T-helper 9 cell (primary cell): ENCODE measurements at regions not wholly inside any gene's neighbourhood (a gene's known extent, or its start where the extent isn't known, plus 50 kb on each side); places are given as distances from the start of the nearest gene placed in this dataset.

Experiments used
- DNase-seq: peaks from one replicate; pipeline ENCODE4 v3.0.0-alpha.2; 2020

DNA sequence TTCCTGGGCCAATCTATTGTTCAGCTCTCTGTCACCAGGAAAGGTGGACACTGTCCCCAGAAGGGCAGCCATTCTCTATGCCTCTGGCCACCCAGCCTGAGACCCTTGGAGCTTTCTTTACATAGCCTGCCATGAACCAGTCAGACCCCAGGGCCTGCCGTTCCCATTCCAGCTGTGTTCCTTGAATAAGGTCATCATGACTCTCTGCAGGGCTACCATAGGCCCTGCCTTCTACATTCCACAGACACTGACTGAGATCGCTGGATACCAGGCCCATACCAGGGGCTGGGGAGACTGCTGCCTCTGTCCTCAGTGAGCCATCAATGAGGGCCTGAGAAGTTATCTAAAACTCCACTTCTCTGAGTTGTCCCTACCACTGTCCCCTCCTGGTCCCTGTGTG is 75.5 kb downstream of the SYNE3 start:
- DNase-seq: no peak

DNA sequence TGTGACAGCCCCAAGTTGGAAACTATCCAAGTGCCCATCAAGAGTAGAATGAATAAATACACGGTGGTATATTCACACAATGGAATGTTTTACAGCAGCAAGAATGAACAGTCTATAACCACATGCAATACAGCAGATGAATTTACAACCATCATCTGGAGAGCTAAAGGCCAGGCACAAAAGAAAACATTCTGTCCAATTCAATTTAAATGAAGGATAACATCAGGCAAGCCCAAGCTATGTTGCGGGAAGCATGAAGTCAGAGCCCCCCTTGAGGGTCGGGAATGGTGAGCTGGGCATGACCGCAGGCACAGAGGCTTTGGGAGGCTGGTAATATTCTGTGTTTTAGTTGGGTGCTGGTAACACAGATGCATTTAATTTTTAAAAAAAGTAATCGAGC is 76.0 kb downstream of the SYNE3 start:
- DNase-seq: no peak

DNA sequence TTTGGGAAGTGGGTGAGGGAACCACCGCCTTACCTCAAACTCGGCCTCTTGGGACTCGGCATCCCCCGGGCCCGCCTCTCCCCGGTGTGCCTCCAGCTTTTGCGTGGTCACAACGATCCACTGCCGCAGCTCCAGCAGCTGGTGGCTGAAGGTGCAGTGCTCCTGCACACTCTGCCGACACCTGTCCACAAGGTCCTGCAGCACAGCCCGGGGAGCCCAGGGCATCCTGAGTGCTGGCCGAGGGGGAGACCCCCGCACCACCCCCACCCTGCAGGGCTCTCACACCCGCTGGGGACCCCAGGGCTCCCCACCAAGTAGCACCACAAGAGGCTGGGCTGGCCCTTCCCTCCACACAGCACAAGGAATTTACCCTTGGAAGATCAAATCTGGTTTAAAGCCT is 76.6 kb downstream of the SYNE3 start:
- DNase-seq: no peak

DNA sequence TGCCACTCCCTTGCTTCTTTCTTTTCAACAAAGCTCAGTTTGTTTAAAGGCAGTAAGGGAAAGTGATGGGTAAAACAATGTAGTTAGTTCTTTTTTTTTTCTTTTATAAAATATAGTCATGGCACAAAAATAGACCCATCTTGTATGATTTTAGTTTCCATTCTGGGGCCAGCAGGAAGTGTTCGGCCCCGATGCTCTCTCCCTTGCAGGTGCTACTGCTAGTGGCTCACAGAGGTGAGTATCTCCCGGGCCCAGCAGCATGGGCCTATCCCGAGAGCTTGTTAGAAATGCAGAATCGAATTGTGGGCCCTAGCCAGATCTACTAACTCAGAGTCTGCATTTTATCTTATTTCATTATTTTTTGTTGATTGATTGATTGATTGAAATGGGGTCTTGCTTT is 78.7 kb downstream of the SYNE3 start:
- no peak for DNase-seq

DNA sequence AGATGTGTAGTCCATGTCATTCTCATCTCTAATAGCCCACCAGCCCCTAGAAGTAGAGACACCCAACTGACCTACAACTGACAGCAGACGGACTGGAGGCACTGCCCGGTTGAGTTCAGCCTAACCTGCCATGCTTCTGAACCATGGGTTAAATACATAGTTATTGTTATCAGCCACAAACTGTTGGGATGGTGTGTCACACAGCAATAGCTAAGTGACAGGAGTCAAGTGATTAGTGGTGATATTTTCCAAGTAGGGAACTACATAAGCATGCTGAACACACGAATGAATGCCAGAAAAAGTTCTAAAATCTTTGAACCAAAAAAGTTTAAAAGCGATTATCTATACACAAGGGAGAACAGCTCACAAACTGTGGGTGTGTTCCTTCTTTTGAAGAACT is 80.1 kb downstream of the SYNE3 start:
- no peak for DNase-seq

DNA sequence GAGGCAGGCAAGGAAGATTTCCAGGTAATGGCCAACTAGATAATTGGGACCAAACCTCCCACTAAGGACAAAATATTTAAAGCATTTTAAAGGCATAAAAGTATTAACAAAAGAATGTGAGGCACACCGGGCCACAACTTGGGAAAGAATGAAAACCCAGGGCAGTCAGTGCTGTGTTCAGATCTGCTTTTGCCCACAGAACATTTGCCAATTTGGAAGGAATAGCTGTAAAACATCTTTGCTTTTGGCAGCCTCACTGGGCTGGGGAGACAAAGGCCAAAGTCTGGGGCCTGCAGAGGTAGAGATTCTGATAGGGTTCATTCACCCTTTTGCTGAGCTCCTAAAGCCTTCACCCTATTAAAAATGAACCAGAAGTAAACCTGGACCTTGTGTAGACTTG is 82.3 kb downstream of the SYNE3 start:
- DNase-seq: no peak

DNA sequence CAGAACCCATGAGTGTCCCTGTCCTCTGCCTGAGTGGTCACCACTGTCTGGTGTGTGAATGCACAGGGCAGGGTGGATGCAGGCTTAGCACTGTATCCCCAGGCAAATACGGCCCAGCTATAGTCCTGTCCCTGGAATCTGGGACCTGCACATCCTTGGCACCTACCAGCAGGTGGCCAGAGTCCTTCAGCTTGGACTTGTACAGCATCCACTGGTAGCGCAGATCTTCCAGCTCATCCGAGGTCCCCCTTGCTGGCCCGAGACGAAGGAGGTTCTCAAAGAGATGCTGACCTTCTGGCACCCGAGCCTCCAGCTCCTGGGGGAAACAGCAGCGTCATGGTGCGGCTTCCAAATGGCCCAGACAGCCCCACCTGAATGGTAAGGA is 83.4 kb downstream of the SYNE3 start:
- no peak for DNase-seq

DNA sequence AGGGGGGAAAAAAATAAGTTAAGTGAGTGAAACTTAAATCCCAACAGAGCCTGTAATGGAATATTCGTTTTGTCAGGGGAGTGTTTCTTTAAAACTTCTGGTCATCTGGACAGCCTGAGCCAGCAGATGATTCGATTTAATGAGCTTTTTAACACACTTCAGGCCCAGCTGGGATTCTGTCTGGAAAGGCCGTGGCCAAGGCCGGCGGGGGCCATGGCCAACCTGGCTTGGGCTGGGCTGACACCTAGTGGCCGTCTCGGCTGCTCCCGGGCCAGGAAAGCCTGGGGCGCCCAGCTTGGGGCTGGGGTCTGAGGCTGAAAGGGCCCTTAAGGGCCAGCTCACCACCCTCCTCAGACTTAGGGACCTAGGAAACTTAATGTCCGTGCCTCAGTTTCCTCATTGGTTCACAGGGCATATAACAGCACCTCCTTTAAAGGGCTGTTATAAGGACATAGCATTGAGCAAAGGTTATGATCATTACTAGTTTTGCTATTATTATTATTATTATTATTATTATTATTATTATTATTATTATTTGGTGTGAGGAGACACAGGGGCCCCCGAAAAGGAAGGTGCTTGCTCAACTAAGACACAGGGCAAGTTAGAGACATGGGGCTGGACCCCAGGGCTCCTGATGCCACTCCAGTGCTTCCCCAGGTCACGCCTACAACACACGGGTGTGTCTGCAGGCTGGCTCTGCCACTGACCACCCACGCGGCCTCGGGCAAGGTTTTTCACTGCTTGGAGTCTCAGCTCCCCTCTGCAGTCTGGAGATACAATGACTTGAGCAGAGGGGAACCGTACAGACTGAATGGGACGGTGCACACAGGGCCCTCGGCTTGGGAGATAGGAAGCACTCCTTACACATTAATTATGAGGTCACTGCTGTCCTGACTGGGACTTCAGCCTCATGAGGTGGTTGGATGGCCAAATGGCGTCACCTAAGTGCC is 84.0 kb downstream of the SYNE3 start:
- no peak for DNase-seq

DNA sequence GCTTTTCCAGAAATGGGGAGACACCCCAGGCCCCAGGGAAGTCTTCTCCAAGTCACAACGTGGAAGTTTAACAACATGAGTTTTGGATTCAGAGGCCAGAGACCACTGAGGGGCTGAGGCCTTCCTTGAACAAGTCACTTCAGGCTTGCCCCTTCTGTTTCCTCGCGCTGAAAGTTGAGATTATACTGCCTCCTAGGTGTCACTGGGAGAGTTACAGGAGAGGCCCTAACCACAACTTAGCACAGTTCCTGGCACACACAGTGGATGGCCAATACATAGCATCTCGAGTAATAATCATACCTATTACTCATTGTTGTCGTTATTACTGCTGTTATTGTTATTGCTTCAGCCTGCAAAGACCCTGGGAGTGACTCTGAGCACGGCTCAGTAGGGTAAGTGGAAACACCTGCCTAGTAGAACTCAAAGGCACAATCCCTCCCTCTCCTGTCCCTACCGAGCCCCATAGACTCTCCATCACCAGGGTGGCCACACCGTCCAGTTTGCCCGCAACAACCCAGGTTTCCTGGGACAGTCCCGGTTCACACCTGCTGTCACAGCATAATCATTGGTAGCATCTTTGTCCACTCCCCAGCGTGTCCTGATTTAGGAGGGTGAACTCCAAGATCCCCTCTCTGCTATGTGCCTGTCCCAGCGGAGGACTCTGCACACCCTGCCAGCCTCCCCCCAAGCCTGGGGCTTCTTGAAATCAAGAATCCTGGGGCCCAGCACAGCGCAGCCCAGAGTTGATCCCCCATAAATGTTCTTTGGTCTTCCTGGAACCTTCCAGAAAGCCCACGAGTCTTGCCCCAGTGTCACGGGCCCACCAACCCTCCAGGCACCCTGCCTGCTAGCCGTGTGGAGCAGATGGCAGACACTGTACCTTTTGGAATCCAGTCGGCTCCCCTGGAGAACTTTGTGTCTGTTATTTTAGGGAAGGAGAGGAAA is 85.0 kb downstream of the SYNE3 start:
- no peak for DNase-seq

DNA sequence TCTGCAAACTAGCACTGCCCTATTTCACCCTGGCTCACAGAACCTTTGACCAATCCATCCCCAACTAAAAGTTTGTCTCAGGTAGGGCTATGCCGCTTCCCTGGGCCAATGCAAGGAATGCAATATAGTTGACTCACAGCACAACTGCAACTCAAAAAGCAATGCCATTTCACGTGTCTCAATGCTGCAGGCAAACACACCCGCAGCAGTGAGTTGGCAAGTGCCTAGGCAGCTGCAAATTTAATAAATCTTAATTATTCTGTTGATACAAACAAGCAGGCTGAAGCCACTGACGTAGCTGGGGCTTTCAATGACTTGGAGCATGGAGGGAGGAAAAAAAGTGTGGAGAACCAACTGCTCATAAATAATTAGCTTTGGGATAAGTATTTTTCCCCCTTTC is 87.9 kb downstream of the SYNE3 start:
- no peak for DNase-seq

DNA sequence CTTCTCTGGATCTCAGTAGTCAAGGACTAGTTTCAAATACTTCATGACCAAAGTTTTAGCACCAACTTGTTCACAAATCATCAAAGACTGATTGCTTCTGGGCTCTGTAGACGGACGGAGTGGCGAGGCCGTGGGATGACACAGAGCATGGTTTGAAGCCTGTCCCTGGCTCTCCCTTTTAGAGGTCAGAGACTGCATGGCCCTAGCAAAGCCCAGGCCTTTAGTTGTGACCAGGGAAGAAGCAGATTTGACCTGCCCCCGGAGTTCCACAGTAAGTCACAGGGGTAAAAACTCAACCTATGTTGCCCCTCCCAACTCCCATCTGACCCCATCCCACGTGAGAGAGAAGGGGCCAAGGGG is 90.4 kb downstream of the SYNE3 start:
- no peak for DNase-seq

DNA sequence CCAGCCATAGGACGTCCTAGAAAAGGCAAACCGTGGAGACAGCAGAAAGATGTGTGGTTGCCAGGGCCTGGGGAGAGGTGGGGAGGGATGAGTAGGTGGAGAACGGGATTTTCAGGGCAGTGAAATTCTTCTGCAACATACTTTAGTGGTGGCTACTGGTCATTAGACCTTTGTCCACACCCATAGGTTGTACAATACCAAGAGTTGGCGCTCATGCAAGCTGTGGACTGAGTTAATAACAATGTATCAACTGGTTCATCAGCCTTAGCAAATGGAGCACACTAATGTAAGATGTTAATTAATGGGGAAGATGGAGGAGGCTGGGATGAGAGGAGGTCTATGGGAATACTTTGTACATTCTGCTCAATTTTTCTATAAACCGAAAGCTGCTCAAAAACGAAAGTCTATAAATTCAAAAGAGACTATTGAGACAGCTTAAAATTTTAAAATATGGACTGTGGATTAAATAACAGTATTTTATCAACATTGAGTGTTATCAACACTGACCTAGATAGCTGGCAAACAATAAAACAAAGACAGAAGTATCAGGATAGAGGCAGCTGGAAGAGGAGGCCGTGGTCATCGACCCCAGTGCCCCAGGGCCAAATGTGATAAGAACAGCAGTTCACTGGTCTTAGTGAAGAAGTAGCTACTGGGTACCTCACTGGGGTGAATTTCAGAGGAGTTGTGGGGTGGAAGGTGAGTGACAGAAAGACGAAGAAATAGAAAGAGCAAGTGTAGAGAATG is 90.9 kb downstream of the SYNE3 start:
- DNase-seq: no peak

DNA sequence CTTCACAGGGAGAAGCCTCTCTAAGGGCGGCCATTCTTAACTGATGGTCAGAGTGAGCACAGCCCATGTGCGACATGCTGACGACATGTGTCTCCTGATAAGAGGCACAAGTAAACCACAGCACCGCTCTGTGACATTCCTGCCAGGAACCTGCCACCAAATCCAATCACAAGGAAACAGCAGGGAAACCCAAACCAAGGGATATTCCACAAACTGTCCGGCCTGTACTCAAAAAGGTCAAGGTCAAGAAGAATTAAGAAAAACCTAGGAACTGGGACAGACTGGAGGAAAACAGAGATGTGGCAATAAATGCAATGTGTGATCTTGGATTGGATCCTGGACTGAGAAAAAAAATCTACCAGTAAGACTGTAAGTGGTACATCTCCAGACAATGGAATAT is 91.9 kb downstream of the SYNE3 start:
- DNase-seq: no peak

DNA sequence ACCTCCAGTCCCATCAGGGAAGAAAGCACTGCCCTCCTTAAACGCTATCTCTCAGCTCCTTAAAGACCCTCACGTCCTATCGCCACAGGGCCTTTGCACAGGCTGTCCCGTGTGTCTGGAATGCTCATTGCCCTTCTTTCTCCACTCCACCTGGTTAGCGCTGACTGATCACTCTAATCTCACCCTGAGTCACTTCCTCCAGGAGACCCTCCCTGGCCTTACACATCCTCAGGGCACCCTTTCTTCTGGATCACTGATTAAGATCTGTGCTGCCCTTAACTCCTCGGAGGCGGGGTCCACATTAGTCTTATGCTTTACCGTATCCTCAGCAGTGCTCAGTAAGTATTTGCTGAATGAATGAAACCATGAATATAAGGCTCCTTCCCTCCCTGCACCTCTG is 94.7 kb downstream of the SYNE3 start:
- no peak for DNase-seq

DNA sequence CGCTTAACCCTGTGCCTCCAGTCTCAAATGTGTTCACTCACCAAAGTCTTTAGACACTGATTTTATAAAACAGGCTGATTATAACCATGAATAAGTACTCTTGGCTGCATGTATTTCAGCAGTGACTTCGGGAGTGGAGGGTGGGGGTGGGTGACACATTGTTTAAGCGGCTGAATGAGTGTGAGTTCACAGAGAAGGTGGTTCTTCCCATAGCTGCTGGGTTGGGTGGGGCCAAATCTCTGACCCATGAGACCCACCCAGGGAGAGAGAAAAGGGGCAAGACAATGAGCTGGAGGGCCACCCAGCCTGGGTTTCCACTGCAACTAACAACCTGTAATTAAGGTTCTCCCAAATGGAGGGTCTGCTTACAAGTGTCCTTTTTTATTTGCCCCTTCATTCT is 96.4 kb downstream of the SYNE3 start:
- DNase-seq: no peak

DNA sequence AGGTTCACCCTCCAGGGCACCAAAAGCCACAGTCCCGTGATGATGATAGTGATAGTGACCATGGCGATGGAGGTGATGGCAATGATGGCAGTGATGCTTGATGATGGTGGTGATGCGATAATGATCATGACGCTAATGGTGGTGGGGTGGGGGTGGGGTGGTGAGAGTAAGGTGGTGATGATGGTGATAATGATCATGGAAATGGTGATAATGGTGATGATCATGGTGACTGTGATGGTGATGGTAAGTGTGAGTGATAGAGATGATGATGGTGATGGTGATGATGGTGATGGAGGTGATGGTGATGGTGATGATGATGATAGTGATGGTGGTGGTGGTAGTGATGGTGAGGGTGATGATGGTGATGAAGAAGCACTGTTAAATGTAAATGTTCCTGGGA is 96.9 kb downstream of the SYNE3 start:
- DNase-seq: no peak

DNA sequence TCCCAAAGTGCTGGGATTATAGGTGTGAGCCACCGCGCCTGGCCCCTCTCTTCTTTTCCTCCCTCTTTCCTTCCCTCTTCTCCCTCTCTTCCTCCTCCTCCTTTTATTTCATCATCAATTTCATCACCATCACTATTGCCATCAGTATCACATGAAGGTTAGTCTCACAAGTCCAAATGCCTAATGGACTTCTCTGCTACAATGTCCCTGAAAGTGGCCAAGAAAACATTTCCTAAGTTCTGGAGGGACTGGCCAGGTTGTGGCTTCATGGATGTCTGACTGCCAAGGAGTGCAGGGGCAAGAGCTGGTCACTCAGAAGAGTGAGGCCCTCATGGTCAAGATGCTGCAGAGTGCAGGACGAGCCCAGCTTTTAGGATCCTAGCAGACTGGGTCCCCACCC is 97.6 kb downstream of the SYNE3 start:
- DNase-seq: no peak

DNA sequence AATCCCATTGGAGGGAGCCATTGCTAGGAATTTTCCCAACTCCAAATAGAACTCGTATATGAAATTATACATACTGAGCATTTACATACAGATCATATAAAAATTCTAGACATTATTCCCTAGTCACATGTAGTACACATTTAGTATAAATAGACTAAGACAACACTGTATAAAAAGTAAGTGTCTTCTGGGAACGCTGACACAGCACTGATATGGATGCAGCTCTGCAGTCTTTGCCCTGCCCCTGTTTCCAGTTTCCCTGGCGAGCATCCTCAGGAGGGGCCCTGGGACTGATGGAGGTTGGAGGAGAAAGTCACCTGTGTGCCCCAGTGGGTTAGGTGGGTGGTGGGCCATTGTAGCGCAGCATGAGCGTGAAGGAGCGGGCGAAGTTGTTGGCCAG is 97.8 kb upstream of the CLMN start:
- no peak for DNase-seq

DNA sequence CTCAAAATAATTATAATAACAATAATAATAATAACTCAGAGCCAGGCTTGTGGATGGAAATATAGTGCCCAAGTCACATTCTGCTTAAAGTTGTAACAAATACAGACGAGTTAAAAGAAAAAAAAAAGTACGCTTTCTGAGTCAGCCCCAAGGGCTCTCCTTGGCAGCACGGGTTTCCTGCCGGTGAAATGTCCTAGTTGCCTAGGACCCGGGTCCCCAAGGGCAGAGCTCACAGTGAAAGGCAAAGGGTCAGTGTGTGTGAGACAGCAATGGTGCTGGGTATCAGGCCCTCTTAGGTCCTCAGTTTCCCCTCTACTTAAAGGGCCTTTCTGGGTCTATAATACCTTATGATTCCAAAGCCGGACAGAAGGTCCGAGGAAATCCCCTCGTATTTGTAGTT is 96.3 kb upstream of the CLMN start:
- no peak for DNase-seq

DNA sequence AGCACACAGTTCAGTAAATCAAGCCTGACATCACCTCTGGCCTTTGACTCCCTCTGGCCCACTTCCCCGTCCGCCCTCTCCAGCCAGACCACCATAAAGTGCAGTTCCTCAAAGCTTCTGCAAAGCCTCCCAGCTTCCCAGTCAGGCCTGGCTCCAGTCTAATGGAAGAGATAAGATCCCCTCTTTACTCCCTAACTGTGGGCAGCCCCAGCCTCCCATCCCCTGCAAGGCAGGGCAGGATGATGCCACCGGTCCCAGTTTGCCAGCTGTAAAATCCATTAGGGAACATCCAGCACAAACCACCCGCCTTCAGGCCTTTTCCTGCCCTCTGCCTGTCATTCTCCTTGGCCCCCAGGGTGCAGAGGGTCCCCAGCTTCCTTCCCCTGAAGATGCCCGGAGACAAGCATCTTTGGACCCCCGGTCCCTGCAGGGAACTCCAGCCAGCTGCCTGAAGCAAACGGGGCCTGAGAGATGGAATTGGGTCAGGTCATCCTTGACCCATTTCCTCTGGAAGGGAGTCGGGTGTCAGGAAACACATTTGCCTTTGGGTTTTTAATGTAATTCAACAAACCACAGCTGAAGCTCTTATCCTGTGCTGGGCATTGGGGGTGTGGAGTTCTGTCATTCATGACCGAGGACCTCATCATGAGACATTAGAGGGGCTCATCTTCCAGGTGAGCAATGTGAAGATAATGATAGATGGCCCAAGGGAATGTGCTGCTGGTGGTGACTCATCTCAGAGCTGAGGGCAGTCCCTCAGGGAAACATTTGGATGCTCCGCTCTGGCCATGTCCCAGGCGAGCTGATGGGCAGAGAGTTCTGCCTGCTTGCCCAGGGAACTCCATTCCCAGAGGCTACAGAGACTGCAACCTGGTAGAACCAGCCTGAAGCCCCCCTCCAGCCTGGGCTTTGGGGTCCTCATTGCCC is 93.8 kb upstream of the CLMN start:
- no peak for DNase-seq

DNA sequence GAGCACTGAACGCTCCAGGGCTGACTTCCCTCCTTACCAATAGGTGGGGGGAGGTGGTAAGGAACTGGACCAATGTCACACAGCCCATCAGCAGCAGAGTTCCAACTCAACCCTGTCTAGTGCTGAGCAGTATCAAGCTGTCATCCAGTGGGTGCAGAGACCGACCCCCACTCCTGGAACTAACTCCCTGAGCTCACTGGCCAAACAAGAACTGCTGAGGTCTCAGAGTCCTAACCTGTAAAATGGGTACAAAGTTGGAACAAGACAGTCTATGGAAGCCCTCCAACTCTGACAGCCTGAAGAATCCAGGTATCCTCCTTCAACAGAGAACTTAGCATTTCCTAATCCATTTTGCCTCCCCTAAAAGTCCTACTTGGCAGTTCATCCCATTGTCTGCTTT is 91.1 kb upstream of the CLMN start:
- no peak for DNase-seq
